ENCODE measurements at regions not wholly inside any gene's neighbourhood (a gene's known extent, or its start where the extent isn't known, plus 50 kb on each side); places are given as distances from the start of the nearest gene placed in this dataset.

GRCh38 chr16:65975049-65975708 lies 391.3 kb upstream of the CDH5 start:
- H3K9me2 ChIP-seq (ENCODE audit: insufficient read depth): no peaks in the 10 kb centered on the region
- H3K79me2 ChIP-seq (ENCODE audit: insufficient read depth, low read length): no peaks in the 10 kb centered on the region
- H3K4me3 ChIP-seq (replicated peaks in 1 of 2; ENCODE audit: low read depth in 1 of 2, low read length in 2 of 2): no peak overlapping the region
- CTCF ChIA-PET: no interaction called here
- POLR2A ChIA-PET: no interaction called here
- RAD21 ChIA-PET (ENCODE audit: low non-redundant PET in 1 of 2, low total read pairs in 2 of 2, uncharacterized antibody in 2 of 2, unreplicated experiment in 2 of 2): no interaction called here
- H3K9ac ChIP-seq (ENCODE audit: low read length): no peak overlapping the region
- no peaks in the 10 kb centered on the region for H3K9me3 ChIP-seq (ENCODE audit: control insufficient read depth in 1 of 2, insufficient read depth in 1 of 2, low read depth in 1 of 2, low read length in 2 of 2)
- DNase-seq (ENCODE audit: low read depth, low spot score): peak; percentile 16
- H3K27ac ChIP-seq (ENCODE audit: low read depth, low read length): no peak overlapping the region
- H2AFZ ChIP-seq (ENCODE audit: low read depth, low read length, poor library complexity, severe bottlenecking): peak overlapping the region; percentile 81
- H3K4me2 ChIP-seq (ENCODE audit: low read length): peak overlapping the region; percentile 44
- ATAC-seq: peak; percentile 69
- no peaks in the 10 kb centered on the region for H3K36me3 ChIP-seq (ENCODE audit: control insufficient read depth in 1 of 2, insufficient read depth in 2 of 2, low read length in 2 of 2)
- TF ChIP-seq ATF3 (IDR thresholded peaks at IDR 0.05): no peak
- no peak for TF ChIP-seq ELF1 (IDR thresholded peaks at IDR 0.05; ENCODE audit: borderline replicate concordance, low read depth)
- no peak for TF ChIP-seq ZBTB33 (IDR thresholded peaks at IDR 0.05; ENCODE audit: extremely low read depth, insufficient replicate concordance, low read length)
- TF ChIP-seq YY1 (IDR thresholded peaks at IDR 0.05; ENCODE audit: extremely low read depth, insufficient replicate concordance, low read depth, low read length): no peak
- TF ChIP-seq JUND (IDR thresholded peaks at IDR 0.05): peak; percentile 18; the same call in 1 of the 2 replicates
- TF ChIP-seq FOSL1 (IDR thresholded peaks at IDR 0.05; ENCODE audit: low read depth): peak; percentile 65
- no peak for TF ChIP-seq ZNF274 (IDR thresholded peaks at IDR 0.05; ENCODE audit: low read depth, low read length)
- TF ChIP-seq CEBPB (IDR thresholded peaks at IDR 0.05; ENCODE audit: low read depth): no peak
- no peak for TF ChIP-seq CBX3 (IDR thresholded peaks at IDR 0.05; ENCODE audit: low read depth)
- no peak for TF ChIP-seq EZH2 (IDR thresholded peaks at IDR 0.05)
- TF ChIP-seq RAD21 (IDR thresholded peaks at IDR 0.05; ENCODE audit: low read depth): no peak
- TF ChIP-seq MAX (IDR thresholded peaks at IDR 0.05): 0 out of 2 replicates have a peak, but pooled peaks have one; percentile 11
- no peak for TF ChIP-seq TCF7L2 (IDR thresholded peaks at IDR 0.05; ENCODE audit: borderline replicate concordance, extremely low read depth, insufficient read depth, insufficient read length)
- TF ChIP-seq SIN3A (IDR thresholded peaks at IDR 0.05; ENCODE audit: low read depth): no peak
- TF ChIP-seq SRF (IDR thresholded peaks at IDR 0.05; ENCODE audit: low read depth): no peak
- peak; percentile 24; the same call in 1 of the 2 replicates for TF ChIP-seq SP1 (IDR thresholded peaks at IDR 0.05; ENCODE audit: low read depth)
- TF ChIP-seq, protein P1, sequence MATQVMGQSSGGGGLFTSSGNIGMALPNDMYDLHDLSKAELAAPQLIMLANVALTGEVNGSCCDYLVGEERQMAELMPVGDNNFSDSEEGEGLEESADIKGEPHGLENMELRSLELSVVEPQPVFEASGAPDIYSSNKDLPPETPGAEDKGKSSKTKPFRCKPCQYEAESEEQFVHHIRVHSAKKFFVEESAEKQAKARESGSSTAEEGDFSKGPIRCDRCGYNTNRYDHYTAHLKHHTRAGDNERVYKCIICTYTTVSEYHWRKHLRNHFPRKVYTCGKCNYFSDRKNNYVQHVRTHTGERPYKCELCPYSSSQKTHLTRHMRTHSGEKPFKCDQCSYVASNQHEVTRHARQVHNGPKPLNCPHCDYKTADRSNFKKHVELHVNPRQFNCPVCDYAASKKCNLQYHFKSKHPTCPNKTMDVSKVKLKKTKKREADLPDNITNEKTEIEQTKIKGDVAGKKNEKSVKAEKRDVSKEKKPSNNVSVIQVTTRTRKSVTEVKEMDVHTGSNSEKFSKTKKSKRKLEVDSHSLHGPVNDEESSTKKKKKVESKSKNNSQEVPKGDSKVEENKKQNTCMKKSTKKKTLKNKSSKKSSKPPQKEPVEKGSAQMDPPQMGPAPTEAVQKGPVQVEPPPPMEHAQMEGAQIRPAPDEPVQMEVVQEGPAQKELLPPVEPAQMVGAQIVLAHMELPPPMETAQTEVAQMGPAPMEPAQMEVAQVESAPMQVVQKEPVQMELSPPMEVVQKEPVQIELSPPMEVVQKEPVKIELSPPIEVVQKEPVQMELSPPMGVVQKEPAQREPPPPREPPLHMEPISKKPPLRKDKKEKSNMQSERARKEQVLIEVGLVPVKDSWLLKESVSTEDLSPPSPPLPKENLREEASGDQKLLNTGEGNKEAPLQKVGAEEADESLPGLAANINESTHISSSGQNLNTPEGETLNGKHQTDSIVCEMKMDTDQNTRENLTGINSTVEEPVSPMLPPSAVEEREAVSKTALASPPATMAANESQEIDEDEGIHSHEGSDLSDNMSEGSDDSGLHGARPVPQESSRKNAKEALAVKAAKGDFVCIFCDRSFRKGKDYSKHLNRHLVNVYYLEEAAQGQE (IDR thresholded peaks at IDR 0.05; ENCODE audit: low read depth): no peak
- intact Hi-C loops (cut with micrococcal nuclease): no loop called here
- H3K27me3 ChIP-seq (ENCODE audit: insufficient read depth, low read length): no peaks in the 10 kb centered on the region
- BruUV-seq (replicated peaks): no TSS peak
- peaks cover 0 to 10% of the 10 kb centered on the region in 2 experiments; a peak in 2 of 4 replicates for H3K4me1 ChIP-seq (ENCODE audit: control insufficient read depth in 1 of 2, insufficient read depth in 2 of 2, low read length in 2 of 2)
- H4K20me1 ChIP-seq (ENCODE audit: insufficient read depth): no peaks in the 10 kb centered on the region
